Naive thymus-derived CD4-positive, alpha-beta T cell (primary cell): ENCODE measurements at regions not wholly inside any gene's neighbourhood (a gene's known extent, or its start where the extent isn't known, plus 50 kb on each side); places are given as distances from the start of the nearest gene placed in this dataset.
A peak's percentile ranks its signal among the peaks of the same experiment; 100 is the strongest.

Experiments used
- ATAC-seq: fragments of 150-1000 bp; cut with Tn5 transposase; 2 replicates; pipeline ENCODE4 v1.10.0; 2021; ENCODE audit warnings: mild to moderate bottlenecking, moderate library complexity
- CTCF ChIA-PET: fragments of 350-600 bp; sonication (Branson Sonifier 250); formaldehyde crosslinking; loops from one replicate; lab custom pipeline; 2021; ENCODE audit warnings: antibody characterized with exemption; lab: Charles Lee
- POLR2A ChIA-PET: fragments of 350-600 bp; sonication (Branson Sonifier 250); formaldehyde crosslinking; loops from one replicate; lab custom pipeline; 2021; ENCODE audit warnings: antibody characterized with exemption, inconsistent platforms; lab: Charles Lee
- DNase-seq, 9 donors: peaks; one replicate each; pipeline versions ENCODE4 v3.0.0 to v3.0.0-alpha.2; 2020 to 2022; ENCODE audit warnings: mixed read lengths in 1 of 9
- H3K27ac ChIP-seq: one replicate; pipeline ENCODE4 v1.7.0; 2013; ENCODE audit warnings: mild to moderate bottlenecking, low read depth, low read length, moderate library complexity
- H3K27me3 ChIP-seq, 2 donors: one replicate each; pipeline ENCODE4 v1.7.0; 2013; ENCODE audit warnings: low read length in 2 of 2, mild to moderate bottlenecking in 2 of 2, moderate library complexity in 2 of 2; ENCODE audit not compliant: control insufficient read depth in 2 of 2, insufficient read depth in 2 of 2
- H3K36me3 ChIP-seq, 3 experiments: 1 replicate in 2 of 3; 2 replicates in 1 of 3; pipeline ENCODE4 v1.7.0; 2013; ENCODE audit warnings: low read length in 3 of 3, mild to moderate bottlenecking in 3 of 3, moderate library complexity in 1 of 3; ENCODE audit not compliant: insufficient read depth in 3 of 3, control insufficient read depth in 2 of 3
- H3K4me1 ChIP-seq, 2 donors: one replicate each; pipeline ENCODE4 v1.7.0; 2013; ENCODE audit warnings: low read length in 2 of 2, mild to moderate bottlenecking in 2 of 2, moderate library complexity in 1 of 2; ENCODE audit not compliant: control insufficient read depth in 2 of 2, insufficient read depth in 2 of 2
- H3K4me3 ChIP-seq: 2 replicates; pipeline ENCODE4 v1.7.0; 2013; ENCODE audit warnings: mild to moderate bottlenecking, low read length
- H3K9me3 ChIP-seq, 3 experiments: 1 replicate in 2 of 3; 2 replicates in 1 of 3; pipeline ENCODE4 v1.7.0; 2013; ENCODE audit warnings: low read length in 3 of 3; ENCODE audit not compliant: control insufficient read depth in 2 of 3
- H3K27ac Mint-ChIP-seq, 9 donors: one replicate each; pipeline ENCODE4 v1.8.0; 2020 to 2022; ENCODE audit warnings: mixed read lengths in 9 of 9, mild to moderate bottlenecking in 8 of 9, moderate library complexity in 5 of 9, inconsistent platforms in 2 of 9
- H3K27me3 Mint-ChIP-seq, 5 donors: one replicate each; pipeline ENCODE4 v1.8.0; 2021 to 2022; ENCODE audit warnings: mixed read lengths in 5 of 5, mild to moderate bottlenecking in 1 of 5
- H3K36me3 Mint-ChIP-seq, 5 donors: one replicate each; pipeline ENCODE4 v1.8.0; 2020 to 2022; ENCODE audit warnings: mixed read lengths in 5 of 5, mild to moderate bottlenecking in 3 of 5, inconsistent platforms in 1 of 5
- H3K4me1 Mint-ChIP-seq, 7 donors: one replicate each; pipeline ENCODE4 v1.8.0; 2020 to 2022; ENCODE audit warnings: mixed read lengths in 7 of 7, mild to moderate bottlenecking in 3 of 7, inconsistent platforms in 1 of 7
- H3K4me3 Mint-ChIP-seq, 10 donors: one replicate each; pipeline ENCODE4 v1.8.0; 2020 to 2022; ENCODE audit warnings: mild to moderate bottlenecking in 10 of 10, mixed read lengths in 10 of 10, moderate library complexity in 6 of 10, inconsistent platforms in 2 of 10
- H3K9me3 Mint-ChIP-seq, 11 donors: one replicate each; pipeline ENCODE4 v1.8.0; 2020 to 2022; ENCODE audit warnings: mixed read lengths in 11 of 11, mild to moderate bottlenecking in 4 of 11, inconsistent platforms in 1 of 11, moderate library complexity in 1 of 11
- intact Hi-C, 2 donors: fragments of 100-400 bp; cut with micrococcal nuclease; formaldehyde crosslinking; loops; one replicate each; pipeline ENCODE4 v1.15.1; 2023

GRCh38 chr4:140252141-140252741 lies 98.3 kb upstream of the MAML3 start:
- Histone ChIP-seq H3K4me1 (no peaks in the 10 kb centered on the region), H3K36me3 (no peaks in the 10 kb centered on the region), H3K27ac (no peak overlapping the region), H3K9me3 (no peaks in the 10 kb centered on the region), H3K4me3 (peak overlapping the region; percentile 44), H3K27me3 (peaks cover 0 to 7% of the 10 kb centered on the region in 2 donors)
- Mint-ChIP-seq H3K4me3 (peak overlapping the region; percentile 42 to 86 (median 81)), H3K36me3 (no peaks in the 10 kb centered on the region), H3K27me3 (peaks cover 0 to 23% (median 3%) of the 10 kb centered on the region in 5 donors), H3K27ac (peak overlapping the region in 4 of 9 donors; percentile 55 to 70 (median 70)), H3K9me3 (no peaks in the 10 kb centered on the region), H3K4me1 (peaks cover 2 to 33% (median 11%) of the 10 kb centered on the region in 7 donors)
- ATAC-seq = no peak
- DNase-seq = peak in 2 of 9 donors; percentile 7 to 9
- ChIA-PET POLR2A (interaction anchor here (1.4 kb wide), 1 partner anchor 102 kb away, joined by 3 read pairs; no protein-coding TSS in a partner anchor), CTCF (interaction anchor here (0.6 to 6.5 kb wide), 14 partner anchors 9 to 312 kb away, joined by 3 to 70 read pairs (median 5); no protein-coding TSS in a partner anchor)
- intact Hi-C loops = loop anchor here (2.0 to 10.0 kb wide), 5 partner anchors 120 to 597 kb away; partner anchors contain the start of genes ELMOD2 (in 1 of the 2) and SCOC (in 1 of the 2)

- H3K9me3 ChIP-seq = no peaks in the 10 kb centered on the region
- Mint-ChIP-seq H3K27ac (peak overlapping the region in 2 of 9 donors; percentile 55 to 69), H3K36me3 (no peaks in the 10 kb centered on the region), H3K27me3 (peaks cover 0 to 23% (median 3%) of the 10 kb centered on the region in 5 donors), H3K9me3 (no peaks in the 10 kb centered on the region), H3K4me3 (peak overlapping the region in 8 of 10 donors; percentile 42 to 85 (median 81)), H3K4me1 (peaks cover 2 to 35% (median 11%) of the 10 kb centered on the region in 7 donors)
- CTCF ChIA-PET = interaction anchor here (1.2 to 6.5 kb wide), 7 partner anchors 8 to 239 kb away, joined by 3 to 70 read pairs (median 4); no protein-coding TSS in a partner anchor
- H3K4me1 ChIP-seq = no peaks in the 10 kb centered on the region
- no peak overlapping the region for H3K4me3 ChIP-seq
- H3K27ac ChIP-seq = no peak overlapping the region
- no peak for ATAC-seq
- H3K36me3 ChIP-seq = no peaks in the 10 kb centered on the region
- intact Hi-C loops = loop anchor here in 1 of 2 donors (5.0 to 10.0 kb wide), 3 partner anchors 121 to 447 kb away; partner anchors contain the start of genes ELMOD2 and SCOC
- no peak for DNase-seq
- POLR2A ChIA-PET = interaction anchor here (1.4 kb wide), 1 partner anchor 101 kb away, joined by 3 read pairs; no protein-coding TSS in a partner anchor
- peaks cover 0 to 7% of the 10 kb centered on the region in 2 donors for H3K27me3 ChIP-seq
These were observed 97.6 kb upstream of the MAML3 start for GRCh38 chr4:140251571-140251970.

- ATAC-seq (peak; percentile 59), DNase-seq (no peak)
- H3K4me3 ChIP-seq = no peak overlapping the region
- peaks cover 0 to 7% of the 10 kb centered on the region in 2 donors for H3K27me3 ChIP-seq
- Mint-ChIP-seq H3K27me3 (peaks cover 0 to 25% (median 3%) of the 10 kb centered on the region in 5 donors), H3K36me3 (no peaks in the 10 kb centered on the region), H3K27ac (no peak overlapping the region), H3K9me3 (no peaks in the 10 kb centered on the region), H3K4me1 (peaks cover 2 to 32% (median 11%) of the 10 kb centered on the region in 7 donors), H3K4me3 (peak overlapping the region in 6 of 10 donors; percentile 44 to 85 (median 78))
- intact Hi-C loops = loop anchor here in 1 of 2 donors (5.0 to 10.0 kb wide), 3 partner anchors 121 to 446 kb away; partner anchors contain the start of genes ELMOD2 and SCOC
- H3K27ac ChIP-seq = no peak overlapping the region
- no peaks in the 10 kb centered on the region for H3K4me1 ChIP-seq
- CTCF ChIA-PET = interaction anchor here (1.0 to 6.5 kb wide), 5 partner anchors 15 to 238 kb away, joined by 3 to 70 read pairs (median 3); no protein-coding TSS in a partner anchor
- POLR2A ChIA-PET = no interaction called here
- H3K9me3 ChIP-seq = no peaks in the 10 kb centered on the region
- no peaks in the 10 kb centered on the region for H3K36me3 ChIP-seq
These were observed 97.1 kb upstream of the MAML3 start for GRCh38 chr4:140250989-140251552.

- no peaks in the 10 kb centered on the region for H3K36me3 ChIP-seq
- H3K36me3 Mint-ChIP-seq = no peaks in the 10 kb centered on the region
- ChIA-PET POLR2A (interaction anchor here (0.6 kb wide), 1 partner anchor 180 kb away, joined by 3 read pairs; no protein-coding TSS in a partner anchor), CTCF (interaction anchor here (6.5 kb wide), 1 partner anchor 236 kb away, joined by 70 read pairs; no protein-coding TSS in a partner anchor)
- H3K4me3 Mint-ChIP-seq = no peak overlapping the region
- no peaks in the 10 kb centered on the region for H3K4me1 ChIP-seq
- peaks cover 2 to 29% (median 15%) of the 10 kb centered on the region in 7 donors for H3K4me1 Mint-ChIP-seq
- intact Hi-C loops = loop anchor here (1.0 kb wide), 1 partner anchor 95 kb away; the partner anchor contains the start of gene MAML3 (in 2 of the 2)
- no peak overlapping the region for H3K27ac ChIP-seq
- peak in 3 of 9 donors; percentile 8 to 39 (median 19) for DNase-seq
- peaks cover 0 to 7% of the 10 kb centered on the region in 2 donors for H3K27me3 ChIP-seq
- peak overlapping the region in 1 of 9 donors; percentile 43 for H3K27ac Mint-ChIP-seq
- H3K9me3 ChIP-seq = no peaks in the 10 kb centered on the region
- H3K9me3 Mint-ChIP-seq = no peaks in the 10 kb centered on the region
- peaks cover 0 to 26% (median 3%) of the 10 kb centered on the region in 5 donors for H3K27me3 Mint-ChIP-seq
- no peak overlapping the region for H3K4me3 ChIP-seq
- ATAC-seq = no peak
These were observed 95.4 kb upstream of the MAML3 start for GRCh38 chr4:140249351-140249750.

GRCh38 chr4:140247237-140247636 lies 93.3 kb upstream of the MAML3 start:
- ChIA-PET CTCF (interaction anchor here (0.8 to 1.1 kb wide), 2 partner anchors 8 to 235 kb away, joined by 3 read pairs; no protein-coding TSS in a partner anchor), POLR2A (no interaction called here)
- Mint-ChIP-seq H3K9me3 (no peaks in the 10 kb centered on the region), H3K4me3 (no peak overlapping the region), H3K27ac (no peak overlapping the region), H3K36me3 (no peaks in the 10 kb centered on the region), H3K27me3 (peaks cover 0 to 16% (median 0%) of the 10 kb centered on the region in 5 donors), H3K4me1 (peaks cover 12 to 40% (median 27%) of the 10 kb centered on the region in 7 donors)
- DNase-seq (no peak), ATAC-seq (no peak)
- Histone ChIP-seq H3K27ac (no peak overlapping the region), H3K4me1 (peaks cover 0 to 15% of the 10 kb centered on the region in 2 donors), H3K4me3 (no peak overlapping the region), H3K27me3 (peaks cover 0 to 4% of the 10 kb centered on the region in 2 donors), H3K9me3 (no peaks in the 10 kb centered on the region), H3K36me3 (no peaks in the 10 kb centered on the region)
- intact Hi-C loops = no loop called here

- CTCF ChIA-PET = interaction anchor here (1.4 kb wide), 1 partner anchor 8 kb away, joined by 4 read pairs; no protein-coding TSS in a partner anchor
- POLR2A ChIA-PET = interaction anchor here (1.1 kb wide), 1 partner anchor 194 kb away, joined by 3 read pairs; no protein-coding TSS in a partner anchor
- Mint-ChIP-seq H3K4me3 (no peak overlapping the region), H3K9me3 (no peaks in the 10 kb centered on the region), H3K27ac (no peak overlapping the region), H3K36me3 (no peaks in the 10 kb centered on the region), H3K4me1 (peaks cover 14 to 40% (median 34%) of the 10 kb centered on the region in 7 donors), H3K27me3 (peaks cover 0 to 12% (median 0%) of the 10 kb centered on the region in 5 donors)
- no peaks in the 10 kb centered on the region for H3K27me3 ChIP-seq
- intact Hi-C loops = no loop called here
- ATAC-seq = no peak
- no peak overlapping the region for H3K27ac ChIP-seq
- peaks cover 0 to 17% of the 10 kb centered on the region in 2 donors for H3K4me1 ChIP-seq
- H3K9me3 ChIP-seq = no peaks in the 10 kb centered on the region
- no peak overlapping the region for H3K4me3 ChIP-seq
- no peaks in the 10 kb centered on the region for H3K36me3 ChIP-seq
- no peak for DNase-seq
These were observed 92.2 kb upstream of the MAML3 start for GRCh38 chr4:140246216-140246615.
